GM12865 (cell line): ENCODE measurements at regions not wholly inside any gene's neighbourhood (a gene's known extent, or its start where the extent isn't known, plus 50 kb on each side); places are given as distances from the start of the nearest gene placed in this dataset.

Source experiments
- DNase-seq: peaks from one replicate; pipeline ENCODE4 v3.0.0; 2010; ENCODE audit warnings: low read depth
- H3K4me3 ChIP-seq: 2 replicates; pipeline ENCODE4 v1.5.1; 2011; ENCODE audit warnings: mild to moderate bottlenecking, low read depth, low read length, control low read depth
- CTCF ChIP-seq: IDR thresholded peaks from 2 replicates; pipeline ENCODE4 v1.5.1; 2011; ENCODE audit warnings: low read length, control low read depth, low read depth, inconsistent platforms; ENCODE audit not compliant: insufficient read depth; ENCODE audit errors: missing control alignments

- no peak for DNase-seq
- H3K4me3 ChIP-seq, result no peak overlapping the region
- no peak for TF ChIP-seq CTCF
These were observed 1038.9 kb downstream of the BRINP3 start for GRCh38 chr1:189438808-189439207.

GRCh38 chr1:189463166-189463565 is 1014.5 kb downstream of the BRINP3 start:
- H3K4me3 ChIP-seq, result no peak overlapping the region
- no peak for TF ChIP-seq CTCF
- no peak for DNase-seq

GRCh38 chr1:189496768-189497167 is 980.9 kb downstream of the BRINP3 start:
- no peak for DNase-seq
- TF ChIP-seq CTCF, result no peak
- no peak overlapping the region for H3K4me3 ChIP-seq

- no peak overlapping the region for H3K4me3 ChIP-seq
- no peak for TF ChIP-seq CTCF
- no peak for DNase-seq
These were observed 977.9 kb downstream of the BRINP3 start for GRCh38 chr1:189499736-189500135.

GRCh38 chr1:189500778-189501177 is 976.9 kb downstream of the BRINP3 start:
- H3K4me3 ChIP-seq, result no peak overlapping the region
- no peak for DNase-seq
- TF ChIP-seq CTCF, result no peak

GRCh38 chr1:189510827-189511226 is 966.8 kb downstream of the BRINP3 start:
- DNase-seq, result no peak
- no peak overlapping the region for H3K4me3 ChIP-seq
- no peak for TF ChIP-seq CTCF

- no peak for TF ChIP-seq CTCF
- no peak for DNase-seq
- H3K4me3 ChIP-seq, result no peak overlapping the region
These were observed 964.6 kb downstream of the BRINP3 start for GRCh38 chr1:189513091-189513490.
